GM19239 (cell line): ENCODE measurements at regions not wholly inside any gene's neighbourhood (a gene's known extent, or its start where the extent isn't known, plus 50 kb on each side); places are given as distances from the start of the nearest gene placed in this dataset.
"Not testable (repeated sequence)": the region's sequence is repeated elsewhere in the genome, so short reads cannot be mapped to it uniquely, and the experiment has no call there.

Experiments
- DNase-seq: peaks from one replicate; pipeline ENCODE4 v3.0.0; 2011; ENCODE audit warnings: low spot score; ENCODE audit not compliant: insufficient read length
- FAIRE-seq: peaks from 2 replicates; lab custom pipeline; 2011; peaks lifted over from hg19 to GRCh38; lab: Jason Lieb, UNC

GRCh38 chr5:103721183-103721582 is 158.6 kb upstream of the NUDT12 start:
- FAIRE-seq, result no peak

DNA sequence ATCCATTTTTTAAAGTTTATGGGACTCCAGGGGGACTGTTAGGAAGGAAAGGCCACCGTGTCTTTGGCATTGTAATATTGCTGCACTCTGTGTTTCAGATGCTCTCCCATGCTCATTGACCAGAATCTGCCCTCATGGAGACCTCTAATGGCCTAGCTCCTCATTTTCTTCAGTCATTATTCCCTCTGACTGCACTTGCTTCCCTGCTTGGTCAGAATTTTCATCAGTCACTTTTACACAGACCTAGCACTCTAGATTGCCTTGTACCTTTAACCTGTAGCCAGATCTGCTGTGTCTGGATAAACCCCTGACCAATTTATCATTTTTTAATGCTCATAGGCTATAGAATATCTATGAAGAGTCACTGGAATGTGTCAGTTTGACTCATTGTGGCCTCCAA is 155.5 kb upstream of the NUDT12 start:
- no peak for FAIRE-seq
- DNase-seq, result no peak

More at GRCh38 chr5:103721183-103721582, 158.6 kb upstream of the NUDT12 start:
- DNase-seq, result no peak

DNA sequence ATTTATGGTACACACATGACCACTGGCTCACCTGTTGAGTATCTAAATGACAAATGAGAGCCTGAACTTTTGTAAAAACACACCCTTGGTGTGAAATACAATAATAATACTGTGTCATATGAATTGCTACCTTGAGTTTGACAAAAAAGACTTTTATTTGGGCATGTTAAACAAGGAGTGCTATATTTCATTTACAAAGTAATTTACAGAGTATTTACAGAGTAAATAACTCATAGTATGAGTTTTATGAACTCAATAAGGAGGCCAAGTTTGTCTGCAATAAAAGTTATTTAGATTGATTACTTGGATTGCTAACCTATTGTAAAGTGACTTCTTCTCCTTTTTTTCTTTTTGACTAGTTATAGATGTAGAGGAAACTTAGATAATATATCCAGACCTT is 146.0 kb upstream of the NUDT12 start:
- FAIRE-seq (no peak), DNase-seq (no peak)

DNA sequence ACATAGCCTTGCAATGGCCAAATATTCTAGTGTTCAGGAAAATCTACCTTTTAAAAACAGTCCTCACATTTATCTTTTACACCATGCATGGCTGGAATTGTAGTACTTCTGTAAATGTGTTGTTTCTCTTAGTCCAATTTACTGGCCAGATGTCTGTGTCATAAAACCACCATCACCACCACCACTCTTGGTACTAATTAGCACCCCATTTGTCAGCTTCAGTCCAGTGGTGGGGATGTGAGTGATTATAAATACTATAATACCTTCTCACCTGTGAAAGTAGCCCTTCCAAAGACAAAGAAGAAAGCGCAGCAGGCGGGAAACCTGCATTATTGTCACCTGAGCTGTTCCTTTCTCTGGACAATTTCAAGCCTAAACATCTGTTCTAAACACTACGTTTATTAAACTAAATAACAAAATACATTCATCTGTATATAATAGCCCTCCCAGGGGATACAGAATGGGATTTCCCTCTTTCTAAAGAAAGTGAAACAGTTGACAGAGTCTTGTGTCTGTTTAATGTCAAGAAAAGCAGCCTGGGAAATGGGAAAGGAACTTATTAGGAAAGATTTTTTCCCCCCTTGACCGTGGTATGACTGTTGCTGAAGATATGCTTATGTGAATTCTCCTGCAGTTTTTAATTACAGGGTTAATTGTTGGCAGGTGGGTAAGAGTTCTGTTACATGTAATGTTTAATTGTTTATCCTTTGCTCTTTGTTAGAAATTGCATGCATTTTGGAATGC is 144.5 kb upstream of the NUDT12 start:
- FAIRE-seq (no peak), DNase-seq (no peak)

- FAIRE-seq (no peak), DNase-seq (no peak)
These were observed 141.0 kb upstream of the NUDT12 start for GRCh38 chr5:103703617-103704016.

DNA sequence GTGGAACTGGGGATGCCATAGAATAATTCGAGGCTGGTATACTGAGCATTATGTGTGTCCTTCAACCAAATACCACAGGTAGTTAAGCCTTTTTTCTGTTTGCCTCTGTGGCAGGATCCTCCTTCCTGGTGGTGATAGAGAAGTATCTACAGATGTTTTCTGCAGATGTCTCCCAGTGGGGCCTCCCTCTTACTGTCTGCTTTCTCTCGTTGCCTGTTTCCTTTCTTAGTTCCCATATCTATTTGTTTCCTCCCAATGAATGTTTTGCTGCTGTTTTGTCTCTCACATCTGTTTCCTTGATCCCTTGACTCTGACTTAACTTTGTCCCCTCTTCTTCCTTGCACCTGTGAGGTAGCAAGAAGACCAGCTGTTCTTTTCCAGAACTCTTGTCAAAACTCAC is 130.9 kb upstream of the NUDT12 start:
- FAIRE-seq, result no peak
- no peak for DNase-seq

DNA sequence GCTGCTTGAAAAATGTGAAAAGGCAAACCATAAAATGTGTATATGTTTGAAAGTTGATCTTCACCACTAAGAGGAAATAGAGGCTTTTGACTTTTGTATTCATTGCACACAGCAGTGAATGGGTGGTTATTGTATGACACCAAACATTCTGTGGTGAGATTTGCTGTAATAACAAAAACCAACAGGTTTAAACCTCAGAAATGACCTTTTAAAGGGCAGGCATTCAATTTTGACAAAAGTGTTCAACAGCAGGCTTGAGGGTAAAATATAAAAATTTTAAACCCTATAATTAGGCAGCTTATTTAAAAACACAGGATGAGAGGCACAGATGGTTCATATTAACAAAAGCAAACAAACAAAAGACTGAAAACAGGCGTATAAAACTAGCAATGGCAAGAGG is 128.1 kb upstream of the NUDT12 start:
- FAIRE-seq, result no peak
- DNase-seq, result no peak

- DNase-seq (no peak), FAIRE-seq (no peak)
These were observed 117.3 kb upstream of the NUDT12 start for GRCh38 chr5:103679873-103680272.

- not testable (repeated sequence) for DNase-seq, FAIRE-seq
These were observed 113.6 kb upstream of the NUDT12 start for GRCh38 chr5:103676198-103676597.

GRCh38 chr5:103674739-103675138 is 112.2 kb upstream of the NUDT12 start:
- FAIRE-seq (no peak), DNase-seq (no peak)

DNA sequence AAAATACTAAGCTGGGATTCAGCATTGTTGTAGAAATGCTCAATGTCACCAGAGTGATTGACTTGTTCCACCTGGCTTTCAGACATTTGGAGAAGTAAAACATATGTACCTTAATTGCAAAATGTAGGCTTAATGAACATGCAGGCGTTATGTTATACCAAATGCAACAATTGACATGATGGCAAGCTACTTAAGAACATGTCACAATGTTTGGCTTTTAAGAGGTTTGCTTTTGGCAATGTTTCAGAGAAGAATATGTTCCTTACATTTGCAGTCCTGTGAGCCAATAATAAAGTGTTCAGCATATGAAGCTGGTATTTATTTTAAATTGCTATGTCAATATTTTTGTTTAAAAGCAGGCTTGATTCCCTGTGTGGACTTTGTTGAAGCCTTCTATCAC is 111.7 kb upstream of the NUDT12 start:
- DNase-seq (no peak), FAIRE-seq (no peak)

DNA sequence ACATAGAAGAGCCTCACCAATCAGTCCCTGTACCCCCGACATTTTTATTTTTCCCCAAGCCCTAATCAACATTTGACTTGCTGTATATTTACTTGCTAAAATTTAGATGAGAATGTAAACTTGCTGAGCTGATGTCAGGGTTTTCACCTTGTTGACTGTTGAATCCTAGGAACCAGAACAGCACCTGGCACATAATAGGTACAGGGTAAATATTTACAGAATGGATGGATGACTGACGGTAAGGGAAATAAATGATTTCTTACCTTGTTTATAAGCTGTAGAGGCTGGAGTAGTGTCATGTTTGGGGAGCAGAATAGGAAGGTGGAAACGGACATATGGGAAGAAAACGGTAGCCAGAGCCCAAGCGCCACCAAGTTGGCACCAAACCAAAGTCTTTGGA is 107.0 kb upstream of the NUDT12 start:
- FAIRE-seq (no peak), DNase-seq (no peak)

- no peak for FAIRE-seq
These were observed 105.7 kb upstream of the NUDT12 start for GRCh38 chr5:103668281-103668680.

GRCh38 chr5:103667068-103667467 is 104.5 kb upstream of the NUDT12 start:
- DNase-seq, result no peak
- no peak for FAIRE-seq

More at GRCh38 chr5:103668281-103668680, 105.7 kb upstream of the NUDT12 start:
- DNase-seq, result no peak

- DNase-seq (no peak), FAIRE-seq (no peak)
These were observed 94.7 kb upstream of the NUDT12 start for GRCh38 chr5:103657301-103657700.

DNA sequence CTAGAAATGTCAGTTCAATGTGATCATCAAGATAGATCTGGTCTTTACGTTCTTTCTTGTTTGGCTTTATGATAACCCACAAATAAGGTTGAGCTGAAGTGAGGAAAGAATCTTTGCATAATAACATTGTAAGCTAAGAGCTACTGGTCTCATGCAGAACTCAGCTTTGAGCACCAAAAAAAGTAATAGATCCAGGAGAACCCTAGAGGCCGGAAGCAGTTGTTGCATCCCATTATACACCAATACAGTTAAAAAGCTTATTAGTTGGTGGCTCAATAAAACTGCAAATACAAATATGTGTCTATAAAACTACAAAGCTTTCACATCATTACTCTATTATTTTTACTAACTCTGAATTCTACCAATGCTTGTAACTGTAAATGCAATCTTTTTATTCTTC is 85.5 kb upstream of the NUDT12 start:
- DNase-seq (no peak), FAIRE-seq (no peak)

GRCh38 chr5:103646698-103647614 is 84.4 kb upstream of the NUDT12 start:
- DNase-seq (no peak), FAIRE-seq (no peak)

- no peak for FAIRE-seq
- no peak for DNase-seq
These were observed 83.2 kb upstream of the NUDT12 start for GRCh38 chr5:103645816-103646215.

- DNase-seq, result no peak
- no peak for FAIRE-seq
These were observed 76.4 kb upstream of the NUDT12 start for GRCh38 chr5:103638979-103639378.

DNA sequence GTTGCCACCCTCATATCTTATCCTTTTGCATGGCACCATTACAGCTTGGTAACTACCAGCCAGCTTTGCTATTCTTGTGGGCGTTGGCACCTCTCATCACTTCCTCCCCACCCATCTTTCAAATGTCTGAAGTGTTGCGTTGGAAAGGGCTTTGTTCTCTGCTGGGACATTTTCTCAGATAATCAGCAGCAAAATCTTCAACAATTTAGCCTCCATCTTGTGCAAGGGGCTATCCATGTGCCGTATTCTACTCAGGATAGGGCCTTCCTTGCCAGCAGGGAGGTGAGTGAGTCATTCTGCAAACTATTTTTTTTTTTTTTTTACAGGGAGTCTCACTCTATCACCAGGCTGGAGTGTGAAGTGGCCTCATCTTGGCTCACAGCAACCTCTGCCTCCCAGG is 62.1 kb upstream of the NUDT12 start:
- FAIRE-seq, result no peak
- no peak for DNase-seq

DNA sequence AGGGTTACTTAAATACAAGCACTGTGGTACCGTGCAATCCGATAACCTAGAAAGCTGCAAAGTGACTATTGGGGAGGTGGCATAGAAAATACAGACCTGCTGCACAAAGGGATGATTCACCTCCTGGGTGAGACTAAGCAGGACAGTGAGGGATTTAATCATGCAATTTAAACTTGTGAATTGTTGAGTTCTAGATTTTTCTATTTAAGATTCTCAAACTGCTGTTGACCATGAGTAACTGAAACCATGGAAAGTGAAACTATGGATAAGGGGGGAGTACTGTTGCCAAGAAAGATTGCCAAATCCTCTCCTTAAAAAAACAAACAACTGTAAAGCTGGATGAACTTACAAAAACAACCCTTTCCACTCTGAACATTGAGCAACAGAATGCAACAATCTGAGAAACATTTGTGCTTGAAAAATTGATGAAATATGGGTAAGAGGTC is 61.5 kb upstream of the NUDT12 start:
- DNase-seq (no peak), FAIRE-seq (no peak)
